ENCODE measurements at regions not wholly inside any gene's neighbourhood (a gene's known extent, or its start where the extent isn't known, plus 50 kb on each side); places are given as distances from the start of the nearest gene placed in this dataset.
"Not testable (repeated sequence)": the region's sequence is repeated elsewhere in the genome, so short reads cannot be mapped to it uniquely, and the experiment has no call there.

DNA sequence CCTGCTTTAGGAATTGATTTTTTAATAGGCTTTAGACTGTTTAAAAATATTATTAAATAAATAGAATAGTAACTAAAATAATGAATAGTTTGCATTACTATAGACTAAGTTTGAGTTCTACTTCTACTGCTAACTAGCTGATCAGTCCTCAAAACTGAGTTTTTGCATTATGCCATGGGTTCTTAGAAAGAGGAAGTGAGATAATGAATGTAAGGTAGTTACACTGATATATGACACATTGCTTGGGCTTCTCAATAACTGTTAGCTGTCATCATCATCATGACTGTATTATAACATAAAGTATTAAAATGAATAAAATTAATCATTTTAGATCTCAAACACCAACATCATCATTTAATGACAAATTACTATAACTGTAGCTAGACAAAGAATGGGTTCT is 949.7 kb downstream of the TRHDE start:
- no peak for DNase-seq

DNA sequence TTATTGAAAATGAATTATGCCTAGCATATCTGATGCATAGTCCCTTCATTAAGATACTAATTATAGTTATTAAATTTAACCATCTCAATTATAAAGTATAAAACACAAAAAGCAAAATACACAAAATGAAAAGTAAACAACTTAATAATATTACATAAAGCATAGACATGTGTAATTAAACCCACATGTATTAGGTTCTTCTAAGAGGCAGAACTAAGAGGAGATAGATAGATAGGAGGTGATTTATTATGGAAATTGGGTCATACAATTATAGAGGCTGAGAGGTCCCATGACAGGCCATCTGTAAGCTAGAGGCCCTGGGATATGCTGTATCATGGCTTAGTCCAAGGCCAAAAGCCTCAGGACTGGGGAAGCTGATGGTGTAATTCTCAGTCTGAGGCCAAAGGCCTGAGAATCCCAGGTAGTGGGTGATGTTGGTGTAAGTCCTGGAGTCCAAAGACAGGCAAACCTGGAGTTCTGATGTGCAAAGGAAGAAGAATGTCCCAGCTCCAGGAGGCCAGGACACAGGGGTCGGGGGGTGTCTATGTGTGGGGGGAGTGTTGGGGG is 953.3 kb downstream of the TRHDE start:
- no peak for DNase-seq

DNA sequence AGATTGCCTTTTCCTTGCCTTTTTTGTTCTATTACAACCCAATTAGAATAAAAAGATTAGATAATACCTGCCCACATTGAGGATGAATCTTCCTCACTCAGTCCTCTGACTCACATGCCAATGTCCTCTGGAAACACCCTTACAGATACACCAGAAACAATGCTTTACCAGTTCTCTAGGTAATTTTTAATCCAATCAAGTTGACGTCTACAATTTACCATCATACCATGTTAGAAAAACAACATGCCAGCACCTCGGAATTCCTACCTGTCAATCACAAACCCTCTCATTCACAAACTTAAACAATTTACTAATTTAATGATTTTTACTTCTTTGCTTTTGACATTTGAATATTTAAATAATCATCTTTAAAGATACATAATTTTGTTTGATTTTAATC is 953.8 kb downstream of the TRHDE start:
- no peak for DNase-seq

DNA sequence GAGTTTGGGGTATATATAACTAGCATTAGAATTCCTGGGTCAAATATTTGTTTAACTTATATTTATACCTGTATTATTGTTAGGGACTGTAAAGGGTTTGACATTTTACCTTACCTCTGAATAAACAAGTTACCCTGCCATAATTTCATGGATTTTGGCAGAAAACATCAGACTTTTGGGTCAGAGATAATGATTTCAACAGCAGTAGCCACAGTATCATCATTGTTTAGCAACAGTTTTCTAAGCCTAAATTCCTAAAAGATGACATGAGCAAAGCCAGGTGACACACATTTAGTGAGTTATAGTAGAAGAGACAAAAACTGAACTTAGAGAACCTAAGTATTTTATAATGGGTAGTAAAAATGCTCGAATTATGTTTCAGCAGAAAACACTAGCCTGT is 954.4 kb downstream of the TRHDE start:
- no peak for DNase-seq

DNA sequence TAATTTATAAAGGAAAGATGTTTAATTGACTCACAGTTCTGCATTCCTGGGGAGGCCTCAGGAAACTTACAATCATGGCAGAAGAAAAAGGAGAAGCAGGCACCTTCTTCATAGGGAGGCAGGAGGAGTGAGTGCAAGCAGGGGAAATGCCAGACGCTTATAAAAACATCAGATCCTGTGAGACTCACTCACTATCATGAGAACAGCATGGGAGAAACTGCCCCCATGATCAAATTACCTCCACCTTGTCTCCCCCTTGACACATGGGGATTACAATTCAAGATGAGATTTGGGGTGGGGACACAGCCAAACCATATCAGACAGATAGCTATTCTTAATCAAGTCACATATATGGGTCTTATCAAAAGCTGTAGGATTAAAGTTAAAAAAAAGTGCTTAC is 956.7 kb downstream of the TRHDE start:
- DNase-seq, result not testable (repeated sequence)

DNA sequence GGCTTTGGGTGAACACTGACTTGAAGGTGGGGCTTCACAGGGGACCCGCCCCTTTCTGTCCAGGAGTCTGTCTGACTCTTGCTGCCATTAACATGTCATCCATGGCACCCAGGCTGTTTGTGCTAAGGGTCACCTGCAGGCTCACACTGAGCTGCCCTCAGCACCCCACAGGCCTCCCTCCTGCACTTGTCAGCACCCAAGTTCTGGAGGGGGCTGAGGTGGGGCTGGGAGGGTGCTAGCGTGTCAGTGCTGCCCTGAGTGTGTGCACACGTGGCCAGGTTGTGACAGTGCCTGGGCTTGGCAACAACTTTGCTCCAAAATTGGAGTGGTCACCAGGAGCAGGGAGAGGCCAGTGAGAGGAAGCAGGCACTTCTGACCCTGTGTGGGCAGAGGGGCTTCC is 963.2 kb downstream of the TRHDE start:
- no peak for DNase-seq

DNA sequence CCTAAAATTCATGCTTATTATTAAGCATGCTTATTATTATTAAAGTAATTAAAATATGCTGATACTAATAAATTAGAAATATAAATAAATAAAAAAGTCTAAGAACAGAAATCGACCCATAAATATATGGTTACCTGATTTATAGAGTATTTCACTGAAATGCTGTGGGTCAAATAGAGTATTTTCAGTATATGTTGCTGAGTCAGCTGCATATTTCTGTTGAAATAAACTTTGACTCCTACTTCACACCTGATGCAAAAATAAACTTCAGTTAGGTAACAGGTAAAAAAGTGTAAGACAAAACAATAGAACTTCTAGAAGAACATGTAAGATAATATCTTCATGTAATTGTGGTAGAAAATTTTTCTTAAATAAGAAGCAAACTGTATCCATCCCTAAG is 967.9 kb downstream of the TRHDE start:
- no peak for DNase-seq

DNA sequence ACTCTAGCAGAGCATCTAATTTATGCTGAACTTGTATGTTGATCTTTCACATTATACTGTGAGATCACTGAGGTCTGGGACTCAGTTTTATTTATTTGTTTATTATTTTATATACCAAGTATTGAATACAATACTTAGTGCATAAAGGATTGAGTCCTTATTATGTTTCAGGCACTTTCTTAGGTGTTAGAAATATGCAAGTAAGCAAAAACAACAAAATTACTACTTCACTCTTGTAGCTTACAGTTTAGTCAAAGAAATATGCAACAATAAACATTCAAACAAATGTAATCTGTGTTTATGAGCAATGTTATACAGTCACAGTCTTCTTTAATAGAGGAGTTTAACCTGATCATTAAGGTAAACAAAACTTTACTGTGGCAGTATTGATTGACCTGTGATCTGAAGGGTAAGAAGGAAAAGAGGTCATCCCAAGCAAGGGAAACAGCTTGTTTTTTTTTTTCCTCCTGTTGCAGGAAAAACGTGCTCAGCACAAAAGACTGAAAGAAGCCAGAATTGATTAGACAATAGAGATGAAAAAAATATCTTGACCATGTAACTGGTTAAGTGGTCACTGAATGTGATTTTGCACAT is 990.7 kb downstream of the TRHDE start:
- DNase-seq, result no peak

DNA sequence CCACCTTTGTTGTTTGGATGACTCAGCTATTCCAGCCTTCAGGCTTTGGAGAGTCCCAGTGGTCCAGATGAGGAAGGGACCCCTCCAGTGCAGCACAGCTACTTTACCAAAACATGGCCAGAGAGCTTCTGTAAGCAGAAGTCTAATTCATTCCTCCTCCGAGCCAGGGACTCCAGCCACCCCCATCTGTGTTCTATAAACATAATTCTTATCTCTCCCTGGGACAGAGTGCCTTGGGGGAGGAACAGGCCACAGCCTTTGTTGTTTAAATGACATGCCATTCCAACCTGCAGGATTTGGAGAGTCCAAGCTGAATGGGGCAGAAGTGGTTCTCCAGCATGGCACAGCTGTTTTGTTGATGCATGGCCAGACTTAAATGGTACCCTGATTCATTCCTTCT is 994.0 kb downstream of the TRHDE start:
- no peak for DNase-seq

DNA sequence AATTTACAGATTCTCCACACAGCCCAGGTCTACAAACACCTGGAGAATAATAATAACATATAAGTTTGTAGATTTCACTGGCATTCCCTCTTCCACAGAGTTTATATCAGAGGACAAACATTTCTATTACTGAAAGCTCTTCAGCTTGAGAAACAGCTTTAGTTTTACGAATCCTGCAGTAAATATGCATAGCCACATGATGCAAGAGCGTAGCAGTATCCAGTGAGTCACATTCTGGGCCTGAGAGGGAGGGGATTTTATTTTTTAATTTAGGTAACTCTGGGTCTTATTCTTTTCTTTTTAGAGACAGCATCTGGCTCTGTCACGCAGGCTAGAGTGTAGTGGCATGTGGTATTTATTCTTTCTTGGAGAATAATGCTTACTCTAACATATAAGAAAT is 1002.8 kb downstream of the TRHDE start:
- no peak for DNase-seq

DNA sequence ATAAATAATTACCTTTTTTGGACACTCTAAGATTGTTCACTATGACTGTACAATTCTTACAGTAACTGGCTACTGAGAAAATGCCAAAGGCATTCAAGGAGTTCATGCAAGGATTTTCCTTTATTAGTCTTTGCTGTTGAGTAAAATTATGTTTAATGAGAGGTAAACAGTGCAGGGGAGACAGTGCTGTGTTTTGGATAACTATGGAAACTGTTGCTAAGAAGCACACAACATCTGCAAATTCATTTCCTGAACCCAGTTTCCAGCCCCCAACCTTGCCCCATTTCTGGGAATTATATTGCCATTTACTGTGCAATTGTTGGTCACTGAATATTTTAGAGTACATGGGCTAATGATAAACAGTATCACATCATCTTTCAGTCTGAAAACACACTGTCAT is 1005.8 kb downstream of the TRHDE start:
- peak; percentile 43 for DNase-seq

DNA sequence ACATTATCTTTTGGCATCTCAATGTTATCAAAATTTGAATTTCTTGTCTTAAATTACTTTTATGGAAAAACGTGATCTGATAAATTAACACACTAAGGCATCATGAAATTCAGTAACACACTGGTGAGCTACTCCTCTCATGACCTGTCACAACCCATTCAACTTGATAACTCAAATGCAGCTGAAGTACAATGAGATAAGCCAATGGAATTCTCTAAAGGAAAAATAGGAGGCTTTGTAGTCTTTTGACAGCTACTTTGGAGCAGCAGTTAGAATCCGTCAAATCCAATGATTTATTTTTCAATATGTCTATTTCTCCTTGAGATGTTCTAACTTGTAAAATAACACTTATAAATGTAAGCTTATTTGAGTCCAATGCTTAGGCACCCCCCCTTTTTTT is 1029.4 kb downstream of the TRHDE start:
- no peak for DNase-seq

DNA sequence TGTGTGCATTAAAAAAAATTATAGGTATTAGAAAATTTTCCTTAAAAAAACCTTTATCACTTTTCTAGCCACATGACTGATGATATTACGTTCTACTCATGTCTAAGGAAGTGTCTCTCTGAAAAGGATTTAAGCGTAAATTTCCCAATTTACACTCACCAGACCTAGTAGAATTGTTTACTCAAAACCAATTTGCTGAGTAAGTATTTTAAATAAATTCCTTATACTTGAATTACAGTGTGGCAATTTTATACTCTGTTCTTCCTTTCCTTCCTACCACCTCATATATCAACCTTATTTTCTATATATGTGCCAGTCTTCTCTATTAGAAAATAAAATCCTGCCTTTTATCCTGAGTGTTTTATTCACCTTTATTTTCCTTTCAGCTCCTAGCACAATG is 1035.1 kb downstream of the TRHDE start:
- no peak for DNase-seq

DNA sequence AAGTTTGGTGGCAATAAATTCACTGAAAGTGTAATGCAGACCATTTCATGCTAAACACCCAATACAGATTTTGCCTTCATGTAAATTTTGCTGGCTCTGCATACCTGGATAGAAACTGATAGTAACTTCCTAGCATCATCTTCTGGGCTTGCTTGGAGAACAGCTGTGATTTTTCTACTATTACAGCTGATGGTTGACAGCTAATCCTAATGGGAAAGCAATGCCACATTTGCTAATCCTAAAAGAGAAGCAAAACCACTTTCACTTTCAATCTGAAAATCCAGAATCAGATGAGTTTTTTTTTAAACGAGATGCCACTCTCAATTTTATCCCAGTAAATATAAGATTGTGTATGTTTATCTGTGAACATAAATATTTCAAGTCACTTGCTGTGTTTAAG is 1035.9 kb downstream of the TRHDE start:
- peak; percentile 13 for DNase-seq

DNA sequence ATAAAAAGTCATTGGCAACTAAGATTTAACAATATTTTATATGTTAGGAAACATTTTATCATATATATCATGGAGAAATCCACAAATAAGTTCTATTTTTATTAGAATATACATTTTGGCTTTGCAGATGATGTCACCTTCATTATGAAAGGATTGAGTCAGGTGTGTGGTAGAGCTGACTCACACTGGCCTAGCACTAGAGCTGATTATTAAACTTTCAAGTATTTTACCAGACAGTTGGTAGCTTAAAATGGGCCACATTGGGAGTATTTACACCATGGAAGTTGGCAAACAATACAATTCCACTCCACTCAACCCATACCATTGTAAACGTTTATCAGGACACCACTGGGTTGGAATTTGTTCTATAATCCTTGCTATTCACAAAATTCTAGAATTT is 1036.6 kb downstream of the TRHDE start:
- DNase-seq, result peak; percentile 72

DNA sequence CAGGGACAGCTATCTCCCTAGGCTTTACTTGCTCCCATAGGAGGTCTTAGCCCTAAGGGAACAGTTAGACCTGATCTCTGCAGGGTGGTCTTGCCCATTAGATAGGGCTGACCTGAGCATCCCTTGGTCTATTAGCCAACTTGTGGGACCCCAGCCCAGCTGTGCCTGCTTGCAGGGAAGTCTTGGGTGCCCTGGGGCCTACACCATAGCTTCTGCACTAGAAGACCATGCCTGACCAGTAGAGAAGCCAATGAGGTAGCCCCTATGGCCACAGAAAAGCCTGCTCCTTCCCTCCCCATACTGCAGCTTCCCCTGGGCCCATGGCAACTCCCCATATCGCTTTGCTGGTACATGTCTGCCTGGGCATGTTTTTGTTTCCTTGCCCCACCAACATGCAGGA is 1049.1 kb downstream of the TRHDE start:
- no peak for DNase-seq

DNA sequence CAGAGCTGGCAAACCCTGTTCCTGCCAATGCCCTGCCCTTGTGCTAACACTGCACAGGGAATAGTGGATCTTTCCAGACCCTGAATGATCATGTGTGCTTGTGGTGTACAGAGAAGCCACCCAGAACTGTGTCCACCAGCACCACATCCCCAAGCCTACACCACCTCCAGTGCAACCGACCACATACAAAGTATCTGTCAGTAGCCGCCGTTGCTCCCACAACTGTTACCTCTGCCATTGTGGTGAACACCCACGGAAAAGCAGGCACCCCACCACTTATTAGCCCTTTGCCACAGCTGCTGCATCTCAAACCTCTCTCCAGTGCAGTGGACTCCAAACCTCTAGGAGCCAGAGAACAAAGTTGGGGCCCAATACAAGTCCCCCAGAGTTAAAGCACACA is 1049.6 kb downstream of the TRHDE start:
- no peak for DNase-seq

DNA sequence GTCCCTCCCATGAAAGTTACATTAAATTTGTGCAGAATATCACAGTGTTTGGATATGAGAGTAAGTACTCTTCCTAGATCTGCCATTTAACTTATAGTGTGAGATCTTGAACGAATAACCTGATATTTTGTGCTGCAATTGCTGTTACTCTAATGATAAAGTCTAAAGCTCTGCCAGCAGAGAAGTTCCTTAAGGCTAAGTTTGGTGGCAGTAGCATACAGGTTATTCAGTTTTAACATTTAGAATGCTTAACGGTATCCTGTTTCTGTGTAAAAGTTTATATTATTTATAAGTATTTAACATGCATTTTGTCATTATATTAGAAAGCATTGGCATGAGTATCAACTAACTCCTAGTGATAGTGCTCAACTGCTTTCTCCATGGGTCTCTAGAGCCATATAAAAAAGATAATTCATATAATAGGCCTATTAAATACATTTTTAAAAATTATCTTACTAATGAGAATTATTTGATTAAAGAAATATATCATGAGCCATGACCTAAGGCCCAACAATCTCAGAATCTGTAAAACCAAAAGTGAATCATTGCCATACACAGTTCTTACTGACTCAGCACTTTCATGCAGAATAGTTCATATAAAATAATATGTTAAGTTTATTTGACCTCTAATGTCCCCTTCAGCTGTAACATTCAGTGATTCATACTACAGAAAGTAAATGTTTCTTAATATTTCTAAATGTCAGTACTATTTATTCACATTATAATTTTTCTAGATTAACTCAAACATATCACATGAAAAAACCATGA is 1058.6 kb downstream of the TRHDE start:
- no peak for DNase-seq

DNA sequence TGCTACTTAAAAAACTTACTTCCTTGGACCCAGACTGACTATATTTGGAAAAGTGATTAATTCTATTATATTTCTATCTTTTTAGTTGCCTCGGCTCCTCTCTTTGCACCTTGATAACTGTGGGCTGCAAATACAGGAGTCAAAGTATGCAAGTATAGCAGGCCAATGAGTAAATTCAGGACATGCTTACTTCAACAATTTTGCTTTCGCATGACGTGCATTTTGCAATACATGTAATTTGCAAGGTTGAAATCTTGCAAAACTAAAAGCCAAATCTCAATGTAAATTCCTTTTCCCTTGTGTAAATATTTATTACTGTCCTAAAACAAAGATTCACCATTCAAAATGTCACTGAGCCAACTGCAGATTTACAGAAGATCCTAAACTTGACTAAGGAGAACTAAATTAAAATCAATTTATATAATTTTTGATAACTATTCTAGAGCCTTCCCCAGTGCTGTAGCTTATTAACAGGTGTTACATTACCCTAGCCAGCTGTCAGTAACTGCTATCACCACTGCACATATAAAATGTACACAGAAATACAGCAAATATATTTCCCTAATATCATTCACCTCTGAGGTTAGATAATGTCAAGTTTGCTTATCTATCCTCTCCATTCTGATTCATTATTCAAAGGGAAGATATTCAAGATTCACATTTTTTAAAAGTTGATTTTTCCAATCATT is 1069.5 kb downstream of the TRHDE start:
- DNase-seq, result no peak

DNA sequence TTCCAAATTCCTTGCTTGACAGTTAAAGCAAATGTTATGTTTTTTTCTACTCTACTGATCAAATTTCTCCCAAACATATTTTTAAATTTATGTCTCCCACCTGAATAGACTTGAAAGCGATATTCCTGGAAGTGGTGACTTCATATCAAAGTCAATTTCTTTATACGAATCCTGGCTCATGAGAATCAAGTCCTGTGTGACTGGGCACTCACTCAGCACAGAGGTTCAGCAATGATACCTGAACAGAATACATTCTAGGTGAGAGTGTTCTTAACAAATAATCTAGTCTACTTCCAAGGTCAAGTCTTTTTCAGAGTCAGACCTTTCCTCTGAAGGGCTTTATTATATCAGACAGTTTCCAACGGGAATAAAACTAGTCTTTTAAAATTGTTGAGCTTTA is 1070.6 kb downstream of the TRHDE start:
- no peak for DNase-seq

DNA sequence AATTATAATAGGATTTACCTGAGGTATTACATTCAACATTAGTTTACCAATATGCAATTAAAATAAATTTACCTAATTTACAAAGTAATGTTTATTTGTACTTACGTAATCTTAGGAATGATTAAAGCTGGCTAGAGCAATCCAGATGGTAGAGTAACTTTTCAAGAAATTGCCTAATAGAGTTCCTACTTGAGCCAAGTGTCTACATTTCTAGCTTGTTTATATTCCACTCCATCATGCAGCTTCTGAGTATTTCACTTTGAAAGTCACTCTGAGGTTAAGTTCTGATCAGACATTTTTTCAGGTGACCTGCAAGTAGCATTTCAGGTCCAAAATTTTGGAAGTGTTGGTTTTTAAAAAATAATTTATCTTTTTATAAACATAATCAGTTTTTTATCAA is 1080.7 kb downstream of the TRHDE start:
- no peak for DNase-seq

DNA sequence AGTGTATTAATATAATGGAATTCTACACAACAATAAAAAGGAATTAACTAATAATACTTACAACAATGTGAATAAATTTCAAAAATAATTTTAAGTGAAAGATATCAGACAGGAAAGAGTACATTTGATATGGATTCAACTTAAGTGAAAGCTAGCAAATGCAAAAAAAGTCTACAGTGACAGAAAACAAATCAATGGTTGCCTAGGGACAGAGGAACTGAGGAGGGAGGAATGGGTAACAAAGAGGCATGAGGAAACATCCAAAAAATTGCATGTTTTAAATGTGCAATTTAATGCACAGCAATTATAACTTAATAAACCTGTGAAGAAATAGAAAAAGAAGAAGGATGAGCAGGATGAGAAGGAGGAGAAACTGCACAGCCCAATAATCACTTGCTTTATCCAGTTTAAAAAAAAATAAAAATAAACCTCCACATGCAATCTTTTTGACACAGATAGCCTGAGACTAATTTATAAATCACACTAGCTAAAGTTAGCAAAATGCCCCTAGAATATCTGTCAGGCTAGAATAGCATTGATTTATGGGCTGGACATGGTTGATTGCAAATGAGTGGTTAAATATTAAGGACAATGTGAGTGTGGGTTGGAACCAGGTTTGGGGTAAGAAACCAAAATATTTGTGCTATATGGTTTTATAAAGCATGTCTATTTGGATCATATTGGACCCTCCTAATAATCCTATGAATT is 1089.1 kb downstream of the TRHDE start:
- DNase-seq, result peak; percentile 30

DNA sequence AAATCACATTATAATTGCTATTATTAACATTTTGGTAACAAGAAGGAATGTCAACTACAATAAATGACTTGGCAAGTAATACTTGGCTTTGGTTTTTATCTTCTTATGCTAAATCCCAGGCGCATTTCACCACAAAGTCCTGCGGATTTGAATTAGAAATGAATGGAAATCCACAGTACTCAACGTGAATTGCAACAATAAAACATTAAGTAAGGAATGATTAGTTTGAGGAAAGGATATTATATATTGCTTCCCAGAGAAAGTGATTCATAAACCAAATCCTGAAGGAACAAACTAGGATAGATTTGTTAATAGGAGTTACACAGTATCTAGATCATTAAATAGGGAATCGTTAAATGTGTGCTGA is 1089.7 kb downstream of the TRHDE start:
- no peak for DNase-seq

DNA sequence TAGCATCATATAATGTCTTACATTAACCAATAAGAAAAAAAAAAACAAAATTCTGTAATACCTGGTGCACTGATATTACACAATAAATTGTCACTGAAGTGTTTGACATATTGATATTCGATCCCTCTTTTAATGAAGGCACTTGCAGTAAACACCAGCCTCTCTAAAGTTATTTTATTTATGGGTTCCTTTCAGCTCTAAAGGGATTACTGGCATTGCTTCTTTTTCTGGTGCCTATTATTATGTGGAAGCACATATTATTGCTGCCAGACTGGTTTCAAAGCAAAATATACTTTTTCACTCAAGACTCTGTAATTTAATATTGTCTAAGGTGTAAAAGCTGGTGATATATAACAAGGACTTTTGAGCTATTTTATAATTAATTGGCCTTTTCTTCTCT is 1090.5 kb downstream of the TRHDE start:
- DNase-seq, result no peak
